ENCODE measurements at regions not wholly inside any gene's neighbourhood (a gene's known extent, or its start where the extent isn't known, plus 50 kb on each side); places are given as distances from the start of the nearest gene placed in this dataset.

- intact Hi-C loops (cut with micrococcal nuclease; ENCODE audit: unreplicated experiment) = no loop called here
- no peak for TF ChIP-seq EZH2 (IDR thresholded peaks at IDR 0.05; ENCODE audit: borderline replicate concordance, low read depth, low read length, poor library complexity, severe bottlenecking)
- TF ChIP-seq, protein P1, sequence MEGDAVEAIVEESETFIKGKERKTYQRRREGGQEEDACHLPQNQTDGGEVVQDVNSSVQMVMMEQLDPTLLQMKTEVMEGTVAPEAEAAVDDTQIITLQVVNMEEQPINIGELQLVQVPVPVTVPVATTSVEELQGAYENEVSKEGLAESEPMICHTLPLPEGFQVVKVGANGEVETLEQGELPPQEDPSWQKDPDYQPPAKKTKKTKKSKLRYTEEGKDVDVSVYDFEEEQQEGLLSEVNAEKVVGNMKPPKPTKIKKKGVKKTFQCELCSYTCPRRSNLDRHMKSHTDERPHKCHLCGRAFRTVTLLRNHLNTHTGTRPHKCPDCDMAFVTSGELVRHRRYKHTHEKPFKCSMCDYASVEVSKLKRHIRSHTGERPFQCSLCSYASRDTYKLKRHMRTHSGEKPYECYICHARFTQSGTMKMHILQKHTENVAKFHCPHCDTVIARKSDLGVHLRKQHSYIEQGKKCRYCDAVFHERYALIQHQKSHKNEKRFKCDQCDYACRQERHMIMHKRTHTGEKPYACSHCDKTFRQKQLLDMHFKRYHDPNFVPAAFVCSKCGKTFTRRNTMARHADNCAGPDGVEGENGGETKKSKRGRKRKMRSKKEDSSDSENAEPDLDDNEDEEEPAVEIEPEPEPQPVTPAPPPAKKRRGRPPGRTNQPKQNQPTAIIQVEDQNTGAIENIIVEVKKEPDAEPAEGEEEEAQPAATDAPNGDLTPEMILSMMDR (conservative IDR thresholded peaks at IDR 0.05; ENCODE audit: low read depth, low read length) = no peak
- H3K9me3 ChIP-seq (ENCODE audit: low read depth, low read length, poor library complexity, severe bottlenecking) = no peaks in the 10 kb centered on the region
Measured at GRCh38 chr1:60345621-60346020, 272.1 kb upstream of the C1orf87 start.

DNA sequence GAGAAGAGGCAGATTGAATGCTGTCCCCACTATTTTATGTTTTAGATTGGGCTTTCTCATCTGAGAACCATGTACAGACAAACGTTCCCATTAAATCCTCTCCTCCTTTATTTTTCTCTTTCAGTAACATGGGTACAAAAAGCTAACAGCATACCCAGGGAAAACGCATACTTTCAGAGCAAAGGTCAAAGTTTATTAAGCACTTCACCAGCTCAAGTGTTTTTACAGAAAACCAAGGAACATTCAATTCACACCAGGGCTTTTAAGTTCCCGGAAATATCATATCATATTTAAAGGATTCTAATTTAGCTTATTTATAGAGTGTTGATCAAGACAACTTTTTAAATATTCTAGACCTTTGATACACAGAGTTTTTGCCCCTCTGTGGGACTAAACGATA is 271.5 kb upstream of the C1orf87 start:
- Histone ChIP-seq H3K36me3 (ENCODE audit: insufficient read depth, low read length, poor library complexity, severe bottlenecking) (no peaks in the 10 kb centered on the region), H3K4me1 (ENCODE audit: insufficient read depth, low read length, poor library complexity, severe bottlenecking) (no peaks in the 10 kb centered on the region), H3K4me3 (ENCODE audit: low read depth, low read length, poor library complexity, severe bottlenecking) (no peak overlapping the region), H3K27me3 (replicated peaks; ENCODE audit: insufficient read depth, low read depth, low read length, poor library complexity) (peaks cover 46% of the 10 kb centered on the region), H3K9me3 (ENCODE audit: low read depth, low read length, poor library complexity, severe bottlenecking) (no peaks in the 10 kb centered on the region), H3K27ac (ENCODE audit: low read depth, low read length, poor library complexity, severe bottlenecking) (no peak overlapping the region)
- POLR2A ChIA-PET (ENCODE audit: low non-redundant PET) = no interaction called here
- DNase-seq (ENCODE audit: low spot score) = no peak
- no peak for TF ChIP-seq EZH2 (IDR thresholded peaks at IDR 0.05; ENCODE audit: borderline replicate concordance, low read depth, low read length, poor library complexity, severe bottlenecking)
- TF ChIP-seq, protein P1 (conservative IDR thresholded peaks at IDR 0.05; ENCODE audit: low read depth, low read length) = no peak
- intact Hi-C loops (cut with micrococcal nuclease; ENCODE audit: unreplicated experiment) = no loop called here
- CTCF ChIA-PET = no interaction called here
- BruUV-seq (replicated peaks) = no TSS peak

More at GRCh38 chr1:60345621-60346020, 272.1 kb upstream of the C1orf87 start:
- no peaks in the 10 kb centered on the region for H3K4me1 ChIP-seq (ENCODE audit: insufficient read depth, low read length, poor library complexity, severe bottlenecking)
- ChIA-PET POLR2A (ENCODE audit: low non-redundant PET) (no interaction called here), CTCF (no interaction called here)
- peaks cover 46% of the 10 kb centered on the region for H3K27me3 ChIP-seq (replicated peaks; ENCODE audit: insufficient read depth, low read depth, low read length, poor library complexity)
- BruUV-seq (replicated peaks) = no TSS peak
- no peaks in the 10 kb centered on the region for H3K36me3 ChIP-seq (ENCODE audit: insufficient read depth, low read length, poor library complexity, severe bottlenecking)
- no peak for DNase-seq (ENCODE audit: low spot score)
- H3K27ac ChIP-seq (ENCODE audit: low read depth, low read length, poor library complexity, severe bottlenecking) = no peak overlapping the region
- H3K4me3 ChIP-seq (ENCODE audit: low read depth, low read length, poor library complexity, severe bottlenecking) = no peak overlapping the region

- Histone ChIP-seq H3K27ac (ENCODE audit: low read depth, low read length, poor library complexity, severe bottlenecking) (no peak overlapping the region), H3K4me3 (ENCODE audit: low read depth, low read length, poor library complexity, severe bottlenecking) (no peak overlapping the region), H3K36me3 (ENCODE audit: insufficient read depth, low read length, poor library complexity, severe bottlenecking) (no peaks in the 10 kb centered on the region), H3K27me3 (replicated peaks; ENCODE audit: insufficient read depth, low read depth, low read length, poor library complexity) (peaks cover 45% of the 10 kb centered on the region), H3K9me3 (ENCODE audit: low read depth, low read length, poor library complexity, severe bottlenecking) (no peaks in the 10 kb centered on the region), H3K4me1 (ENCODE audit: insufficient read depth, low read length, poor library complexity, severe bottlenecking) (no peaks in the 10 kb centered on the region)
- DNase-seq (ENCODE audit: low spot score) = no peak
- no peak for TF ChIP-seq EZH2 (IDR thresholded peaks at IDR 0.05; ENCODE audit: borderline replicate concordance, low read depth, low read length, poor library complexity, severe bottlenecking)
- no TSS peak for BruUV-seq (replicated peaks)
- POLR2A ChIA-PET (ENCODE audit: low non-redundant PET) = no interaction called here
- CTCF ChIA-PET = no interaction called here
- intact Hi-C loops (cut with micrococcal nuclease; ENCODE audit: unreplicated experiment) = no loop called here
Measured at GRCh38 chr1:60343736-60344135, 270.2 kb upstream of the C1orf87 start.

DNA sequence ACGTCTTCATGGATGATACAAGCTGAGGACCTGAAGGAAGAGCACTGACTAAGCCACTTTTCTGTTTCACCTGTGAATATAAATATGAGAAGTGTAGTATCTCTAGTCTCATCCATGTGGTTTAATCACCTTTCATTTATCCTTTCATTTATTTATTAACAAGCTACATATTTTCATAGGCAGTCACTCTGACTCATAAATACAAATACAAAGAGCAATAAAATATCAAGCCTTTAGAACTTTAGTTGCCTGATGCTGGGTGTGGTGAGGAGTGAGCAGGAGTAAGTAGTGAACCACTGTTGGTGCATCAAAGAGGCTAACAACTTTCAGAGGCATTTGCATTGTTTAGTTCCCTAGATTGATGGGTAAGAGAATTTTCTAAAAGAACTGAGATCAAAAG is 269.0 kb upstream of the C1orf87 start:
- CTCF ChIA-PET = no interaction called here
- Histone ChIP-seq H3K4me3 (ENCODE audit: low read depth, low read length, poor library complexity, severe bottlenecking) (no peak overlapping the region), H3K4me1 (ENCODE audit: insufficient read depth, low read length, poor library complexity, severe bottlenecking) (no peaks in the 10 kb centered on the region), H3K9me3 (ENCODE audit: low read depth, low read length, poor library complexity, severe bottlenecking) (no peaks in the 10 kb centered on the region), H3K27ac (ENCODE audit: low read depth, low read length, poor library complexity, severe bottlenecking) (no peak overlapping the region), H3K27me3 (replicated peaks; ENCODE audit: insufficient read depth, low read depth, low read length, poor library complexity) (peaks cover 57% of the 10 kb centered on the region), H3K36me3 (ENCODE audit: insufficient read depth, low read length, poor library complexity, severe bottlenecking) (no peaks in the 10 kb centered on the region)
- no peak for DNase-seq (ENCODE audit: low spot score)
- intact Hi-C loops (cut with micrococcal nuclease; ENCODE audit: unreplicated experiment) = no loop called here
- BruUV-seq (replicated peaks) = no TSS peak
- TF ChIP-seq, protein P1 (conservative IDR thresholded peaks at IDR 0.05; ENCODE audit: low read depth, low read length) = no peak
- no peak for TF ChIP-seq EZH2 (IDR thresholded peaks at IDR 0.05; ENCODE audit: borderline replicate concordance, low read depth, low read length, poor library complexity, severe bottlenecking)
- POLR2A ChIA-PET (ENCODE audit: low non-redundant PET) = no interaction called here

All from A673 (cell line).